ENCODE measurements at regions not wholly inside any gene's neighbourhood (a gene's known extent, or its start where the extent isn't known, plus 50 kb on each side); places are given as distances from the start of the nearest gene placed in this dataset.

- DNase-seq (ENCODE audit: low read depth, low spot score): no peak
These were observed 59.4 kb upstream of the IRX4 start for GRCh38 chr5:1942158-1942557.

GRCh38 chr5:1939256-1939655 is 56.5 kb upstream of the IRX4 start:
- no peak for DNase-seq (ENCODE audit: low read depth, low spot score)

- DNase-seq (ENCODE audit: low read depth, low spot score): no peak
These were observed 55.7 kb upstream of the IRX4 start for GRCh38 chr5:1938310-1939000.

GRCh38 chr5:1937590-1937989 is 54.9 kb upstream of the IRX4 start:
- DNase-seq (ENCODE audit: low read depth, low spot score): no peak

GRCh38 chr5:1936901-1937300 is 54.2 kb upstream of the IRX4 start:
- no peak for DNase-seq (ENCODE audit: low read depth, low spot score)

- DNase-seq (ENCODE audit: low read depth, low spot score): no peak
These were observed 53.7 kb upstream of the IRX4 start for GRCh38 chr5:1936413-1936812.

- DNase-seq (ENCODE audit: low read depth, low spot score): no peak
These were observed 52.2 kb upstream of the IRX4 start for GRCh38 chr5:1934801-1935429.

- DNase-seq (ENCODE audit: low read depth, low spot score): no peak
These were observed 51.3 kb upstream of the IRX4 start for GRCh38 chr5:1934056-1934394.

- no peak for DNase-seq (ENCODE audit: low read depth, low spot score)
These were observed 50.8 kb upstream of the IRX4 start for GRCh38 chr5:1933364-1934055.
